ENCODE measurements at regions not wholly inside any gene's neighbourhood (a gene's known extent, or its start where the extent isn't known, plus 50 kb on each side); places are given as distances from the start of the nearest gene placed in this dataset.
"Not testable (repeated sequence)": the region's sequence is repeated elsewhere in the genome, so short reads cannot be mapped to it uniquely, and the experiment has no call there.

- no peak for TF ChIP-seq CTCF (conservative IDR thresholded peaks at IDR 0.05)
- H3K27ac ChIP-seq = no peak overlapping the region
These were observed 745.8 kb downstream of the SLC6A15 start for GRCh38 chr12:84166812-84167211.

- no peak for TF ChIP-seq CTCF (conservative IDR thresholded peaks at IDR 0.05)
- no peak overlapping the region for H3K27ac ChIP-seq
These were observed 746.5 kb downstream of the SLC6A15 start for GRCh38 chr12:84165998-84166571.

- H3K27ac ChIP-seq = no peak overlapping the region
- no peak for TF ChIP-seq CTCF (conservative IDR thresholded peaks at IDR 0.05)
These were observed 751.3 kb downstream of the SLC6A15 start for GRCh38 chr12:84161296-84161695.

- no peak for TF ChIP-seq CTCF (conservative IDR thresholded peaks at IDR 0.05)
- no peak overlapping the region for H3K27ac ChIP-seq
These were observed 753.3 kb downstream of the SLC6A15 start for GRCh38 chr12:84159260-84159659.

GRCh38 chr12:84157170-84157569 is 755.4 kb downstream of the SLC6A15 start:
- no peak for TF ChIP-seq CTCF (conservative IDR thresholded peaks at IDR 0.05)
- no peak overlapping the region for H3K27ac ChIP-seq

GRCh38 chr12:84154991-84155930 is 757.3 kb downstream of the SLC6A15 start:
- H3K27ac ChIP-seq = not testable (repeated sequence)

- H3K27ac ChIP-seq = not testable (repeated sequence)
These were observed 758.1 kb downstream of the SLC6A15 start for GRCh38 chr12:84154439-84154990.

- TF ChIP-seq CTCF (conservative IDR thresholded peaks at IDR 0.05) = no peak
- H3K27ac ChIP-seq = no peak overlapping the region
These were observed 762.4 kb downstream of the SLC6A15 start for GRCh38 chr12:84150201-84150600.

Data from VCaP (cell line).